ENCODE measurements at regions not wholly inside any gene's neighbourhood (a gene's known extent, or its start where the extent isn't known, plus 50 kb on each side); places are given as distances from the start of the nearest gene placed in this dataset.

GRCh38 chr3:117811786-117812185 is 1102.2 kb downstream of the TUSC7 start:
- no peak for DNase-seq
- CTCF ChIA-PET: no interaction called here
- no peak overlapping the region for H3K9ac ChIP-seq

GRCh38 chr3:117814975-117815374 is 1105.4 kb downstream of the TUSC7 start:
- Histone ChIP-seq H3K4me2 (no peak overlapping the region), H3K4me3 (ENCODE audit: low read depth in 2 of 2, low read length in 1 of 2) (no peak overlapping the region), H3K79me2 (ENCODE audit: insufficient read depth) (no peaks in the 10 kb centered on the region), H3K27ac (ENCODE audit: low read depth in 2 of 2, low read length in 1 of 2) (peak overlapping the region; percentile 22 to 37; a peak in 3 of 4 replicates), H3K27me3 (ENCODE audit: insufficient read depth) (no peaks in the 10 kb centered on the region), H3K9ac (no peak overlapping the region), H3K36me3 (replicated peaks in 1 of 2; ENCODE audit: control insufficient read depth in 1 of 2, insufficient read depth in 2 of 2, low read length in 1 of 2) (no peaks in the 10 kb centered on the region), H3K4me1 (ENCODE audit: control insufficient read depth in 1 of 2, insufficient read depth in 2 of 2, low read depth in 1 of 2, low read length in 1 of 2) (no peaks in the 10 kb centered on the region; a peak in 2 of 4 replicates), H2AFZ (ENCODE audit: low read depth) (no peak overlapping the region), H3K9me3 (no peaks in the 10 kb centered on the region), H4K20me1 (ENCODE audit: insufficient read depth) (no peaks in the 10 kb centered on the region), H3K9me2 (no peaks in the 10 kb centered on the region), H3F3A (replicated peaks; ENCODE audit: insufficient read depth) (no peaks in the 10 kb centered on the region)
- TF ChIP-seq FOXM1 (IDR thresholded peaks at IDR 0.05; ENCODE audit: low read depth) (no peak), ZBTB33 (IDR thresholded peaks at IDR 0.05; ENCODE audit: borderline replicate concordance, low read depth) (no peak), SMC3 (IDR thresholded peaks at IDR 0.05; ENCODE audit: low read depth, low read length) (no peak), USF2 (IDR thresholded peaks at IDR 0.05; ENCODE audit: borderline replicate concordance, low read depth, low read length) (no peak), RCOR1 (IDR thresholded peaks at IDR 0.05; ENCODE audit: low read length) (no peak), GABPA (IDR thresholded peaks at IDR 0.05; ENCODE audit: low read depth) (no peak), NFIC (IDR thresholded peaks at IDR 0.05; ENCODE audit: borderline replicate concordance) (no peak), REST (IDR thresholded peaks at IDR 0.05; ENCODE audit: low read depth, low read length) (no peak), EP300 (IDR thresholded peaks at IDR 0.05; ENCODE audit: borderline replicate concordance in 1 of 2, low read depth in 1 of 2, low read length in 1 of 2) (no peak)
- CTCF ChIA-PET: no interaction called here
- no peak for DNase-seq
- 9% methylated on average over 2 of the region's 2 CpGs for WGBS (ENCODE audit: low lambda C conversion rate)
- POLR2A ChIA-PET: no interaction called here

More at GRCh38 chr3:117811786-117812185, 1102.2 kb downstream of the TUSC7 start:
- Histone ChIP-seq H3K9me3 (no peaks in the 10 kb centered on the region), H3K4me2 (no peak overlapping the region), H4K20me1 (ENCODE audit: insufficient read depth) (no peaks in the 10 kb centered on the region), H3K27ac (ENCODE audit: low read depth in 2 of 2, low read length in 1 of 2) (no peak overlapping the region), H2AFZ (ENCODE audit: low read depth) (no peak overlapping the region; the same call in 1 of the 2 replicates), H3K4me1 (ENCODE audit: control insufficient read depth in 1 of 2, insufficient read depth in 2 of 2, low read depth in 1 of 2, low read length in 1 of 2) (no peaks in the 10 kb centered on the region; a peak in 1 of 4 replicates), H3K9me2 (no peaks in the 10 kb centered on the region), H3K27me3 (ENCODE audit: insufficient read depth) (no peaks in the 10 kb centered on the region), H3K4me3 (ENCODE audit: low read depth in 2 of 2, low read length in 1 of 2) (no peak overlapping the region), H3F3A (replicated peaks; ENCODE audit: insufficient read depth) (no peaks in the 10 kb centered on the region), H3K79me2 (ENCODE audit: insufficient read depth) (no peaks in the 10 kb centered on the region), H3K36me3 (replicated peaks in 1 of 2; ENCODE audit: control insufficient read depth in 1 of 2, insufficient read depth in 2 of 2, low read length in 1 of 2) (no peaks in the 10 kb centered on the region)
- no peak for TF ChIP-seq FOSL2 (IDR thresholded peaks at IDR 0.05; ENCODE audit: borderline replicate concordance, low read depth)
- no peak for TF ChIP-seq GATA2 (CRISPR knock-in tag; IDR thresholded peaks at IDR 0.05)
- TF ChIP-seq ELF1 (IDR thresholded peaks at IDR 0.05): no peak
- TF ChIP-seq CHD2 (IDR thresholded peaks at IDR 0.05; ENCODE audit: low read length, partially characterized antibody): no peak
- no peak for TF ChIP-seq NRF1 (IDR thresholded peaks at IDR 0.05; ENCODE audit: low read depth, low read length)
- no peak for TF ChIP-seq TEAD4 (IDR thresholded peaks at IDR 0.05; ENCODE audit: borderline replicate concordance, insufficient read depth)
- TF ChIP-seq TAF1 (IDR thresholded peaks at IDR 0.05; ENCODE audit: borderline replicate concordance, low read depth, low read length): no peak
- no peak for TF ChIP-seq ZBTB33 (IDR thresholded peaks at IDR 0.05; ENCODE audit: borderline replicate concordance, low read depth)
- POLR2A ChIA-PET: no interaction called here
- 73% methylated on average over 2 of the region's 2 CpGs for WGBS (ENCODE audit: low lambda C conversion rate)
